ENCODE measurements at regions not wholly inside any gene's neighbourhood (a gene's known extent, or its start where the extent isn't known, plus 50 kb on each side); places are given as distances from the start of the nearest gene placed in this dataset.

- DNase-seq (ENCODE audit: low read depth) = no peak
- TF ChIP-seq CTCF (IDR thresholded peaks at IDR 0.05; ENCODE audit: low read depth, low read length, missing control alignments) = no peak
- in situ Hi-C loops (cut with HindIII; ENCODE audit: low sequenced_read_pairs) = loop anchor here (5.0 kb wide), 1 partner anchor 60 kb away; no protein-coding TSS in a partner anchor
- H3K4me3 ChIP-seq (ENCODE audit: low read depth, low read length) = no peak overlapping the region
Measured at GRCh38 chr11:115556984-115557383, 52.8 kb upstream of the CADM1 start.

- in situ Hi-C loops (cut with HindIII; ENCODE audit: low sequenced_read_pairs) = loop anchor here (5.0 kb wide), 1 partner anchor 62 kb away; no protein-coding TSS in a partner anchor
- no peak for TF ChIP-seq CTCF (IDR thresholded peaks at IDR 0.05; ENCODE audit: low read depth, low read length, missing control alignments)
- DNase-seq (ENCODE audit: low read depth) = no peak
- no peak overlapping the region for H3K4me3 ChIP-seq (ENCODE audit: low read depth, low read length)
Measured at GRCh38 chr11:115555336-115556090, 51.3 kb upstream of the CADM1 start.
